A673 (cell line): ENCODE measurements at regions not wholly inside any gene's neighbourhood (a gene's known extent, or its start where the extent isn't known, plus 50 kb on each side); places are given as distances from the start of the nearest gene placed in this dataset.
"Not testable (repeated sequence)": the region's sequence is repeated elsewhere in the genome, so short reads cannot be mapped to it uniquely, and the experiment has no call there.

ENCODE experiments used
- BruUV-seq: library from RNA; stranded (reverse); fragments of 400-500 nt; replicated peaks from 2 replicates; lab custom pipeline; 2021; lab: Mats Ljungman, UMichigan
- CTCF ChIA-PET: fragments of 300-600 bp; sonication (Branson Sonifier 250); formaldehyde crosslinking; loops from one replicate; lab custom pipeline; 2022; ENCODE audit warnings: antibody characterized with exemption; lab: Charles Lee
- POLR2A ChIA-PET: fragments of 300-600 bp; sonication (Branson Sonifier 250); formaldehyde crosslinking; loops from one replicate; lab custom pipeline; 2022; ENCODE audit warnings: antibody characterized with exemption; ENCODE audit not compliant: low non-redundant PET; lab: Charles Lee
- DNase-seq: peaks from one replicate; pipeline ENCODE4 v3.0.0-alpha.2; 2015; ENCODE audit warnings: low spot score
- H3K27ac ChIP-seq: fragments of 200-600 bp; sonication (generic); 2 replicates; pipeline ENCODE4 v1.5.1; 2016; ENCODE audit warnings: mixed run types, low read depth, mild to moderate bottlenecking, mixed read lengths, antibody characterized with exemption, low read length; ENCODE audit not compliant: poor library complexity, severe bottlenecking
- H3K27me3 ChIP-seq: fragments of 200-600 bp; sonication (generic); replicated peaks from 2 replicates; pipeline ENCODE4 v1.6.1; 2017; ENCODE audit warnings: mixed run types, low read depth, mild to moderate bottlenecking, mixed read lengths, antibody characterized with exemption, low read length; ENCODE audit not compliant: insufficient read depth, poor library complexity
- H3K36me3 ChIP-seq: fragments of 200-600 bp; sonication (generic); 2 replicates; pipeline ENCODE4 v1.6.1; 2016; ENCODE audit warnings: mixed run types, mild to moderate bottlenecking, mixed read lengths, antibody characterized with exemption, low read length; ENCODE audit not compliant: insufficient read depth, poor library complexity, severe bottlenecking
- H3K4me1 ChIP-seq: fragments of 200-600 bp; sonication (generic); 2 replicates; pipeline ENCODE4 v1.6.1; 2017; ENCODE audit warnings: mixed run types, mild to moderate bottlenecking, mixed read lengths, antibody characterized with exemption, low read length; ENCODE audit not compliant: insufficient read depth, poor library complexity, severe bottlenecking
- H3K4me3 ChIP-seq: fragments of 200-600 bp; sonication (generic); 2 replicates; pipeline ENCODE4 v1.5.1; 2016; ENCODE audit warnings: low read depth, mixed run types, mild to moderate bottlenecking, mixed read lengths, low read length; ENCODE audit not compliant: poor library complexity, severe bottlenecking
- H3K9me3 ChIP-seq: fragments of 200-600 bp; sonication (generic); 2 replicates; pipeline ENCODE4 v1.6.1; 2016; ENCODE audit warnings: mixed run types, low read depth, mild to moderate bottlenecking, mixed read lengths, antibody characterized with exemption, low read length; ENCODE audit not compliant: poor library complexity, severe bottlenecking
- EZH2 ChIP-seq: fragments of 200-600 bp; sonication (generic); IDR thresholded peaks from 2 replicates; pipeline ENCODE4 v1.6.1; 2017; ENCODE audit warnings: borderline replicate concordance, low read depth, mild to moderate bottlenecking, mixed read lengths, antibody characterized with exemption, low read length; ENCODE audit not compliant: poor library complexity, severe bottlenecking
- intact Hi-C: fragments of 100-400 bp; cut with micrococcal nuclease; formaldehyde crosslinking; loops from one replicate; pipeline ENCODE4 v1.10.0; 2022; ENCODE audit not compliant: unreplicated experiment
- TF ChIP-seq, protein P1 (sequence below): fragments of 300-800, 200-600 bp; sonication (generic); conservative IDR thresholded peaks from 2 replicates; pipeline ENCODE4 v1.5.1; 2017; ENCODE audit warnings: low read depth, mild to moderate bottlenecking, antibody characterized with exemption, low read length, moderate library complexity, mixed read lengths

DNA sequence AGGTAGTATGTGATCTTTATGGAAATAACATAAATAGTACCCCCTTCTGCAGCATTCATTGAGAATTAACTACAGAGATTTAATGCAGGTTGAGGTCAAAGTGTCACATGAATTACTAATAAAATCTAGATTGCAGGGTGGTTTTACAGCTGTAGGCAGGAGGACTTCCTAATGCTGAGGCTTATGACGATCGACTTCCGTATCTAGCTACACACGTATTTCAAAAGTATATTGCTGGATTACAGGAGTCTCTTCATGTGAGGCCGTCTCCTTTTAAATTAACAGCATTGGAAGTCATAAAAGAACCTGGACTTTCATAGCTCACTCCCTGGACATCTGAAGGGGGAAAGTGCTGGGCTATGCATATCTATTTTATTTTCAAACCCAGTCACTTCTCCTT, 180.9 kb downstream of the OSTF1 start:
- Histone ChIP-seq H3K36me3 (no peaks in the 10 kb centered on the region), H3K27ac (no peak overlapping the region), H3K4me1 (no peaks in the 10 kb centered on the region), H3K9me3 (no peaks in the 10 kb centered on the region), H3K4me3 (no peak overlapping the region), H3K27me3 (no peaks in the 10 kb centered on the region)
- intact Hi-C loops: loop anchor here (5.0 kb wide), 2 partner anchors 588 to 1033 kb away; no protein-coding TSS in a partner anchor
- POLR2A ChIA-PET: no interaction called here
- no peak for DNase-seq
- BruUV-seq: no TSS peak
- CTCF ChIA-PET: no interaction called here
- no peak for TF ChIP-seq EZH2

DNA sequence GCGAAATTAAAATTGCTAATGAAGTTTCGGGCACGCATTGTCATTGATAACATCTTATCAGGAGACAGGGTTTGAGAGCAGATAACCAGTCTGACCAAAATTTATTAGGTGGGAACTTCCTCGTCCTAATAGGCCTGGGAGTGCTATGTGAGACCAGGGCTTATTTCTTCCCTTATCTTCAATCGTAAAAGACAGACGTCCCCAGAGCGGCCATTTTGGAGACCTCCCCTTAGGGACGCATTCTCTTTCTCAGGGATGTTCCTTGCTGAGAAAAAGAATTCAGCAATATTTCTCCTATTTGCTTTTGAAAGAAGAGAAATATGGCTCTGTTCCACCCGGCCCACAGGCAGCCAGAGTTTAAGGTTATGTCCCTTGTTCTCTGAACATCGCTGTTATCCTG, 184.7 kb downstream of the OSTF1 start:
- H3K4me1 ChIP-seq, BruUV-seq, H3K4me3 ChIP-seq, POLR2A ChIA-PET, H3K9me3 ChIP-seq, H3K27ac ChIP-seq, intact Hi-C loops, DNase-seq, H3K36me3 ChIP-seq, CTCF ChIA-PET, H3K27me3 ChIP-seq: not testable (repeated sequence)

DNA sequence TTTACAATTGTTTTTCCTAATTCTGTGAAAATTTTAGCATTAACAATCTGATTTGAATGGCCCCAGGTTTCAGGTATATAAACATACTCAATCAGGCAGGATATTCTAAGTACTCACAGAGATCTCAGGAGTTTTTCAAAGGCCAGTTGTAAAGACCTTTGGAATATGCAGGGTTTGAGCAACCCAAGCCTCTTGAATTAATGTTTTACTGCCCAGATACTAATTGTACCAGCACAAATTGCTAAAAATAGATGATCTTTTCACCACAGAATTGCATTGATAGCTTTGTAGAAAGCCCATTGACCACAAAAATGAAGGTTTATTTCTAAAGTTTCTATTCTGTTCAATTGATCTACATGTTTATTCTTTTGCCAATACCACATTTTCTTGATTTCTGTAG, 186.5 kb downstream of the OSTF1 start:
- Histone ChIP-seq H3K27ac (no peak overlapping the region), H3K4me3 (no peak overlapping the region), H3K9me3 (no peaks in the 10 kb centered on the region), H3K4me1 (no peaks in the 10 kb centered on the region), H3K36me3 (no peaks in the 10 kb centered on the region), H3K27me3 (no peaks in the 10 kb centered on the region)
- no peak for DNase-seq
- intact Hi-C loops: no loop called here
- POLR2A ChIA-PET: no interaction called here
- no TSS peak for BruUV-seq
- no peak for TF ChIP-seq EZH2
- TF ChIP-seq, protein P1, sequence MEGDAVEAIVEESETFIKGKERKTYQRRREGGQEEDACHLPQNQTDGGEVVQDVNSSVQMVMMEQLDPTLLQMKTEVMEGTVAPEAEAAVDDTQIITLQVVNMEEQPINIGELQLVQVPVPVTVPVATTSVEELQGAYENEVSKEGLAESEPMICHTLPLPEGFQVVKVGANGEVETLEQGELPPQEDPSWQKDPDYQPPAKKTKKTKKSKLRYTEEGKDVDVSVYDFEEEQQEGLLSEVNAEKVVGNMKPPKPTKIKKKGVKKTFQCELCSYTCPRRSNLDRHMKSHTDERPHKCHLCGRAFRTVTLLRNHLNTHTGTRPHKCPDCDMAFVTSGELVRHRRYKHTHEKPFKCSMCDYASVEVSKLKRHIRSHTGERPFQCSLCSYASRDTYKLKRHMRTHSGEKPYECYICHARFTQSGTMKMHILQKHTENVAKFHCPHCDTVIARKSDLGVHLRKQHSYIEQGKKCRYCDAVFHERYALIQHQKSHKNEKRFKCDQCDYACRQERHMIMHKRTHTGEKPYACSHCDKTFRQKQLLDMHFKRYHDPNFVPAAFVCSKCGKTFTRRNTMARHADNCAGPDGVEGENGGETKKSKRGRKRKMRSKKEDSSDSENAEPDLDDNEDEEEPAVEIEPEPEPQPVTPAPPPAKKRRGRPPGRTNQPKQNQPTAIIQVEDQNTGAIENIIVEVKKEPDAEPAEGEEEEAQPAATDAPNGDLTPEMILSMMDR: no peak
- CTCF ChIA-PET: no interaction called here

DNA sequence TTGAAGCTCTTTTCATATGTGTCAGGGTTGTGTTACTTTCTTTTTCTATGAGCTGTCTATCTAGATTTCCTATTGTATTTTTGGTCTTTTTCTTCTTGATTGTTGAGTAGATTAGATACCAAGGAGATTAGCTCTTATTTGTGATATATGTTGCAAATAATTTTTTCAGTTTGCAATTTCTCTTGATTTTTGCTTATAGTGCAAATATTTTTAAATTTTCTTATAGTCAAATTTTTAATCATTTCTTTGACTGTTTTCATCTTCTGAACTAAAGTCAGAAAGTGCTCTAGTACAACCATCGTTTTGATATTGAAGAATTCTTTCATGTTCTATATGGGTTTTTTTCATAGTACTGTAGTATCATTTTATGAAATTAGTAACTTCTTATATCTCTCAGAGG, 193.7 kb downstream of the OSTF1 start:
- Histone ChIP-seq H3K4me1 (no peaks in the 10 kb centered on the region), H3K27me3 (no peaks in the 10 kb centered on the region), H3K9me3 (no peaks in the 10 kb centered on the region), H3K27ac (no peak overlapping the region), H3K4me3 (no peak overlapping the region), H3K36me3 (no peaks in the 10 kb centered on the region)
- intact Hi-C loops: no loop called here
- ChIA-PET POLR2A (no interaction called here), CTCF (no interaction called here)
- no TSS peak for BruUV-seq
- TF ChIP-seq, protein P1: no peak
- no peak for TF ChIP-seq EZH2
- DNase-seq: no peak
